ENCODE measurements at regions not wholly inside any gene's neighbourhood (a gene's known extent, or its start where the extent isn't known, plus 50 kb on each side); places are given as distances from the start of the nearest gene placed in this dataset.

- Histone ChIP-seq H3K4me2 (no peak overlapping the region), H3K79me2 (replicated peaks; ENCODE audit: insufficient read depth) (no peaks in the 10 kb centered on the region), H3F3A (replicated peaks; ENCODE audit: low read depth) (no peaks in the 10 kb centered on the region), H3K36me3 (ENCODE audit: insufficient read depth) (no peaks in the 10 kb centered on the region), H4K20me1 (replicated peaks; ENCODE audit: insufficient read depth) (no peaks in the 10 kb centered on the region), H3K4me3 (no peak overlapping the region), H3K9me2 (ENCODE audit: insufficient read depth) (no peaks in the 10 kb centered on the region), H3K27me3 (ENCODE audit: insufficient read depth) (no peaks in the 10 kb centered on the region), H3K27ac (ENCODE audit: low read depth) (no peak overlapping the region), H3K4me1 (ENCODE audit: insufficient read depth) (no peaks in the 10 kb centered on the region), H2AFZ (no peak overlapping the region)
- Mint-ChIP-seq H3K4me1 (no peaks in the 10 kb centered on the region), H3K4me3 (no peak overlapping the region), H3K9me3 (no peaks in the 10 kb centered on the region; the same call in 2 of the 3 replicates), H3K27ac (no peak overlapping the region), H3K36me3 (ENCODE audit: low read depth) (no peaks in the 10 kb centered on the region), H3K27me3 (ENCODE audit: insufficient read depth, low read depth, poor library complexity) (no peaks in the 10 kb centered on the region)
- no peak for DNase-seq (ENCODE audit: low spot score)
- TF ChIP-seq CTCF (conservative IDR thresholded peaks at IDR 0.05; ENCODE audit: low read depth in 2 of 2) (no peak), CREB1 (CRISPR knock-in tag; IDR thresholded peaks at IDR 0.05; ENCODE audit: low read depth) (no peak), EZH2phosphoT487 (IDR thresholded peaks at IDR 0.05; ENCODE audit: unreplicated experiment) (no peak), ZNF462 (CRISPR knock-in tag; IDR thresholded peaks at IDR 0.05) (no peak), REST (IDR thresholded peaks at IDR 0.05; ENCODE audit: unreplicated experiment) (no peak), EZH2 (IDR thresholded peaks at IDR 0.05; ENCODE audit: low read depth, unreplicated experiment) (no peak), ZNF331 (CRISPR knock-in tag; IDR thresholded peaks at IDR 0.05; ENCODE audit: low read depth) (no peak), POLR2AphosphoS5 (IDR thresholded peaks at IDR 0.05; ENCODE audit: low read depth) (no peak), ETS1 (IDR thresholded peaks at IDR 0.05) (no peak), NANOG (IDR thresholded peaks at IDR 0.05; ENCODE audit: borderline replicate concordance) (no peak), STAT1 (IDR thresholded peaks at IDR 0.05; ENCODE audit: unreplicated experiment) (no peak), JUNB (IDR thresholded peaks at IDR 0.05; ENCODE audit: unreplicated experiment) (no peak), ZNF114 (CRISPR knock-in tag; IDR thresholded peaks at IDR 0.05) (no peak)
- ATAC-seq = no peak
Observed at GRCh38 chr2:183948861-183949260, 649.5 kb upstream of the ZNF804A start.

Data from GM23338 (cell line).